GM21367 (cell line): ENCODE measurements at regions not wholly inside any gene's neighbourhood (a gene's known extent, or its start where the extent isn't known, plus 50 kb on each side); places are given as distances from the start of the nearest gene placed in this dataset.
"Not testable (repeated sequence)": the region's sequence is repeated elsewhere in the genome, so short reads cannot be mapped to it uniquely, and the experiment has no call there.

Source experiments
- ATAC-seq: cut with Tn5 transposase; IDR thresholded peaks from one replicate; pipeline ENCODE4 v1.9.1; 2021; ENCODE audit not compliant: unreplicated experiment

DNA sequence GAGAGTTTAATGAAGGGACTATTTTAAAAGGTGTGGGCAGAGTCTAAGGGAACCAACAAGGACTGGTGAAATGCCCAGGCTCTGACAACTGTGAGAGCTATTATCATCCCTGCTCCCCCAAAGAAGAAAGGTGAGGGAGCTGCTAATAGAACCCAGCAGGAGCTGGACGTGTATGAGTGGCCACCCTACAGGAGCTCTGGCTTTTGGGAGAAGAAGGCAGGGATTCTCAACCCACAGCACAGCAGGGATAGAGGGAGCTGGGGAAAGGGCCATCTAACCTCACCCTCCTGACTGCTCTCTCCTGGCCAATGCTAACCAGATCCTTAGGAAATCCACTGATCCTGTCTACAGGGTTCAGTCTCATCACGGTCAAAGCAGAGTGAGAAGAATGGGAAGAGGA is 57.1 kb downstream of the GRIN2B start:
- ATAC-seq, result no peak

DNA sequence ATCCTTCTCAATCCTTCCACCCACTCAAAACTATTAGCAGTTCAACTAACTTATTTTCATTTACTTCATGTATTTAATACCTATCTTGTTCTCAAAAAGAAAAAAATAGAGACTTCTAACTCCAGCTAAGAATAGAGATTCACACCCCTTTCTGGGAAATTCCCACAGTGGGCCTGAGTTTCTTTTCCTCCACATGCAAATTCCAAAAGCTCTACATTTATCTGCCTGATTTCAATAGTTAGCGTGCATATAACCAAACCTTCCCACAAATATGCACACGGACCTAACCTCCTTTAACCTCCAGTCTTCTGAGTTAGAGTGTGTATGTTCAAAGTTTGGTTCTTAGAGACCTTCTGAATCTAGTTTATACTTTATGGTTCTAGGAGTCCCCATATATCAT is 62.5 kb downstream of the GRIN2B start:
- ATAC-seq, result no peak

DNA sequence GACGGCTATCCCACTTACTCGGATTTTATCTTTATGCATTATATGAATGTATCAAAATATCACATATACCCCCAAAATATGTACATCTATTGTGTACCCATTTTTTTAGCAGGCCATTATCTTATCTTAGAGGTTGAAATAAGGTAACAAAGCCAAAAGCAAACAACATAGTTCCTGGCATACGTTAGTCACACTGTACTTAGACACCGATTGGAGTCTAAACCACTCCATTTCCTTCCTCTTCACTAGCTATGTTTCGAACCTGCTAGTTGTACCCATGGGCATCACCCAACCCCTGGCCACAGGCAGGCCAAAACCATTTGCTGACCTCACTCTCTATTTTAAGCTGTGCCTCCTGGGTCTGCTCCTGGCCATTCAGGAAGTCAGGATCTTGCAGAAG is 66.3 kb downstream of the GRIN2B start:
- ATAC-seq, result no peak

DNA sequence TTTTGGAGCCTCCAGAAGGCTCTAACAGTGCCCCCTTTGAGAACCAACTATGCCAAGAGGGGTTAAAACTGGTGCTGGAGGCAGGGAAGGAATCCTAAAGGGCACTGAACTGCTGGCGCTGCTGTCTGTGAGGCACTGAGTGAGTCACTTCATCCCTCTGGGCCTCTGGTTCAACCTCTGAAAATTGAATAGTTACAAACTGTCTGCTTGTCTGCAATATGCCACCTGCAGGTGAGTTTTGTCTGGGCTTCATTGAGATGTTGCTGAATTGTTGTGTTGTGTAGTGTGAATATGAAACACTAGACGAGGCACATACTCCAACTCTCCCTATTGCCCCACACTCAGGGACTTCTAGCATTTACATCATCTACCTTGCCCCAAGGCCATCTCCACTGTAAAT is 68.0 kb downstream of the GRIN2B start:
- ATAC-seq, result no peak

DNA sequence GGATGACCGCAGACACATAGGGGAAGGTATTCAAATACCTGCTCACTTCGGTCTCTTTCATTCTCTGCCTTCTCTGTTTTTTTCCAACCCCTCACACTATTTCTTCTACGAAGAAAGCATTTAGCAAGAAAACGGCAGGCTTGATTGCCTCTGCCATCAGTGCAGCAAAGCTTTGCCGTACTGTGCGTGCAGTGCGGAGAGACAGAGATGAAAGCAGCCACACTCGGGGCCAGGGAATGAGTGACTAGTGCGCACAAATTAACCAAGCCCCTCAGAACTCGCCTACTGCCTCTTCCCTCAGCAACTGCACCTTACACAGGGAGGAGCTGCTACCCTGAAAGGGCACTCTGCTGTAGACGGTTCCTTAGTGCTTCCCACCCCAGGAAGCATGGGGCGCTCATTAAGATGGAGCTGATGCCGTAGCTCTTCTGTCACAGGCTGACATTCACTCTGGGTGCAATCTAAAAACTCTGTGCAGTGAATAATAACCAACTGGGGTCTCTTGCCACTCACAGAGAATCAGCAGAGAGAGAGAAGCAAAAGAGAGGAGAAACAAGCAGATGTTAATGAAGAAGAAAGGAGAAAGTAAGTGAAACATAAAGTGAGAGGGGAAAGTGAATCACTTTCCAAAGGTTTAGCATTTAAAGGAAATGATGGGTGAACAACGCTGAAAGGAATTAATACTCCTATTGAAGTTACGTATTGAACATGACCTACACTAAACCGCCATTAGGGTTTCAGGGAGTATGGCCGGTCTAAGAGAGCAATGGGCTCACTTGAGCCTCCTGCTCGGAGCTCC is 69.4 kb downstream of the GRIN2B start:
- no peak for ATAC-seq

DNA sequence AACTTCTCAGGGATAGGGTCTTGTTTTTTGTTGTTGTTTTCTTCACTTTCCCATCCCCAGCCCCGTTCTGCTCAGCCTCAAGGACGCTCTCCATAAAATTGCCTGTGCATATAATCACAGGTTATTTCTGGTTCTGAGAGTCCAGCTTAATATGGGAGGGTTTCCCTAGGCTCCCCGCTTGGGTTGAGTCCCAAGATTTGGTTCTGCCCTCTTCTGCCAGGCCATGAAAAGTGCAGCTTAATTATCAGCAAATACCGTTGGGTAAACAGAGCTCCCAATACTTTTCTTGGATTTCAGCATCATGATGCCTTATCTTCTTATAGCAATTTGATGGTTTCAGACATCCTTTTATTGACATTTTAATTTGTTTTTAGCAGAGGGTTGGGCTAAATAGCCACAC is 75.6 kb downstream of the GRIN2B start:
- ATAC-seq, result no peak

DNA sequence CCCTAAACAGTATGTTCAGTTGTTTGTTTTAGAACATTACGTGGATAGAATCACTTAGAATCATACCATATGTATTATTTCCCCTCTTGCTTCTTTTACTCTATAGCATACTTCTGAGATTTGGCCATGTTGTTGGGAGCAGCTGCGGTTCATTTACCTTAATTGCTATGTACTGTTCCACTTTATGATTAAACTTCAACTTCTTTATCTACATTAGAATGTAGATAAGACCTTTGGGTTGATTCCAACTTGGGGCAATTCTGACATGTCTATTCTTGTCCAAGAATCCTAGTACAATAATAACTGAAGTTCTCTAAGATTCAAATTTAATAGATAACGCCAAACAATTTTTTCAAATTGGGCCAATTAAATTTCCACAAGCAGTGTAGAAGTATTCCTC is 80.7 kb downstream of the GRIN2B start:
- no peak for ATAC-seq

DNA sequence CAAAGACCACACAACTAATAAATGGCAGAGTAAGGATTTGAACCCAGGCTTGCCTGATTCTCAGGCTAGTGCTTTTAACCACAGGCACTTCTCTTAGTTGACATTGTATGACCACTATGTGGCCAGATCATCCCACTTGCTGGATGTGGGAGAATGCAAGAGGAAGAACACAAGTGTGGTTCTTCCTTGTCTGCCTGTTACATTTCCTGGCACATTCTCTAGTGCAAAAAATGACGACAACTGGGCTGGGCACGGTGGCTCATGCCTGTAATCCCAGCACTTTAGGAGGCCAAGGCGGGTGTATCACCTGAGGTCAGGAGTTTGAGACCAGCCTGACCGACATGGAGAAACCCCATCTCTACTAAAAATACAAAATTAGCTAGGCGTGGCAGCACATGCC is 83.0 kb downstream of the GRIN2B start:
- ATAC-seq, result not testable (repeated sequence)

DNA sequence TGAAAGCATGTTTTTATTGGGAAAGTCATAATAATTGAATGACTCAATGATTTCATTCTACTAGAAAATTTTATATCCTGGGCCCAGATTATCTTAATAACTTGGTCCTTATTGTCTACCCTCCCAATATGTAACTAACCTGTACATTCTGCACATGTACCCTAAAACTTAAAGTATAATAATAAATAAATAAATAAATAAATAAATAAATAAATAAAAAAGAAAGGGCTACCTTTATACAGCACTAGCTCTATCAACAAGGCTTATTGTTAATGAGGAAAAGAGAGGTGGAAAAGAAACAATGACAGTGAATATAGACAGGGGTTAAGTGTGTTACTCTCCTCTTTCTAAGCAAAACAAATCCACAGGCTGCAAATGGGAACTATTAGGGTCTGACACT is 83.6 kb downstream of the GRIN2B start:
- no peak for ATAC-seq

DNA sequence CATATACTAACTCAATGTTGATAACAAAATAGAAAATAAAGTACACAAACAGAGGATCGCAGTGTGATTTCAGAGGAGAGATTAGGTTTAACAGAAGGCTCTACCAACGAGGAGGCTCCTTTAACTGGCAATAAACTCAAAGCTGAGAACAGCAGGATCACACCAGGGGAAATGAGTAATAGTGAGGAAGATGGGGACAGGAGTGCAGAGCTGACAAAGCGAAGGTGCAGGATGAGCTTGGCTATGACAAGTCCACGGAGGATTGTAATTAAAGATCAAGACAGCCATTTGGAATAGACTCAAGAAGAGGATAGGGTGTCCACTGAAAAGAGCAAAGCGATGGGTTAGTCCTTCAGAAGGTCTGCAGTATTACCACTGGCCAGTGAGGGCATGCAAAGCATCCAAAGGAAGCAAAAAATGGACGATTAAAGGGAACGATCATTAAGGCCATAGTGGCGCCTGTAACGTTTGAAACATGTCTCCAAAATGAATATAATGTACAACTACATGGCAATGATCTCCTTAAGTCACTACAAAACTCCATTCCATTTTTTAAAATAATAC is 85.3 kb downstream of the GRIN2B start:
- no peak for ATAC-seq

DNA sequence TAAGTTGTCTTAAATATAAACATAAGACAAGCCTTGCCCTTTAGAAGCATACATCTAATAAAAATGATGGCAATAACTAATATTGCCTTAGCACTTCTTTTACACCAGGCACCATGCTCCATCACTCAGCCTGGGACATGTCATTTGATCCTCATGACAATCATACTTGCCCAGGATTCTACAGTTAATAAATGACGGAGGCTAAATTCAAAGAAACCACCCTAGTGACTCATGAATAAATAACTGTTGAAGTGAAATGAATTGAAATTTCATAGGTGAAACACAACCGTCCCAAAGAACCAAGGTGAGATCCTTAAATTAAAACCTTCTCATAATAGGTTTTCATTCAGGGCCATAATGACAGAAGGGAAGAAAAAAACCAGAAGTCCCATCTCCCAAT is 89.5 kb downstream of the GRIN2B start:
- ATAC-seq, result no peak

DNA sequence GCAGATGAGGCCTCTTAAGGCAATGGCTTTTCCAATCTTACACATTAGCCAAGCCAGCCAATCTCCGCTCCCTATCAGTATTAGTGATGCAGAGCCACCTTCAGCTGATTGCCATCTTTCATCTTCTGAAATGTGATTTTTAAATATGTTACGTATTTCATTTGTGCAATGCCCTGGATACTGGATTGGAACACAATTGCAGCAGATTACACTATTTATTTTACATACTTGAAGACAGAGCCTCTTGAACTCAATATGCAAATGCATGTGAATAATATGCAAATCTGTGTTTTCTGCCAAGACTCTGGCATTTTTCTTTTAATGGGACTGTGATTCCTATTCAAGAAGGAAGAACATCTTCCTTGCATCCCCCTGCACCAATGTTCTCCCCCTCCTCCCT is 90.5 kb downstream of the GRIN2B start:
- no peak for ATAC-seq

DNA sequence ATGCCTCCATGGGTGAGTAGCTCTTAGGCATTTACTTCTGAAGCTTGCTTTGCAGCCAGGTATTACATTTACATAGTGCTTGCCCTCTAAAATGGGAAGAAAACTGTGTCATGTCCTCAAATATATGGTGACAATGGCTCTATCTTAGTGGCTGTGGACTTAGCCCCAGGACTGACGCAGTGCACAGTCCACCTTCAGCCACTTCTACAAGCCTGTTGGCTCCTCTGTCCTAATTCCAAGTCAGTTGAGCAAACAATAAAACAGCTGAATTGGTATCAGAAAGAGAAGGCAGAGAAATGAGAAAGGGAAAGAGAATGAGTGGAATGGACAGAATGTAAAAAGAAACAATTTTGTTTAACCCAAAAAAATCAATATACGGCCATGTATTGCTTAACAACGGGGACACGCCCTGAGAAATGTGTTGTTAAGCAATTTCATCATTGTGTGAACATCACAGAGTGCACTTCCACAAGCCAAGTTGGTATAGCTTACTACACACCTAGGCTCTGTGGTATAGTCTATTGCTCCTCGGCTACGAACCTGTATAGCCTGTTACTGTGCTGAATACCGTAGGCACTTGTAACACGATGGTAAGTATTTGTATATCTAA is 93.5 kb downstream of the GRIN2B start:
- no peak for ATAC-seq

DNA sequence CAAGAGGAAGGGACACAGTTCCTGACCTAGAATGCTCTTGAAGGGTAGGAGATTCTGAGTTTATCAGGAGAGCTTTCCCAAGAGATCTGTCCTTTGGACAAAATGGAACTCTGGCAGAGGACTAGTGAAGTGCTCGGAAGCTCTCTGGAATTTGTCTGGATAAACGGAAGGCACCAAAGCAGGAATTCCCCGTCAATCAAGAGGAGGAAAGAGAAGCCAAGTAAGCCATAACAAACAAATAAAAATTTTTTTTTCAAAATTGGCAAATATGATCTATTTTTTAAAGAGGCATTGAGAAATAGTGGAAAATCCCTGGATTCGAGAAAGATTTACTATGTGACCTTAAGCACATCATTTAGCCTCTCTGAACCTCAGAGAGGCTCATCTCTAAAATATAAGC is 99.2 kb downstream of the GRIN2B start:
- ATAC-seq, result no peak

DNA sequence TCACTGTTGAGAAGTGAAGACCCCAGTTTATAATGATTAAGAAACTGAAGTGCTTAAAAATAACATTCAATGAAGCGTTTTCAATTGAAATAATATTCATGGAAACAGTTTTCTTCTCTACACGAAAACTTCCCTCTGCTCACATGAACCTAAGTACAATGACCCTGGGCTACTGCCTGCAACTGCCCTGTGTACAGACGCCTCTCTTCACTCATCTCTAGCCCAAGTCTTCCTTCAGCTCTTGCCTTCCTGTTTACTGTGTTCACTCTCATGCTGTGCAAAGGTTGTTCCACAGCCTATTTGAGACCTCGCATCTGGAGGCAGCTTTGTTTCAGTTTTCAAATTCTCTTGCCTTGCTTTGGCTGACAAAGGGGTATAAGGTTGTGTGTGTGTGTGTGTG is 100.8 kb downstream of the GRIN2B start:
- ATAC-seq, result no peak

DNA sequence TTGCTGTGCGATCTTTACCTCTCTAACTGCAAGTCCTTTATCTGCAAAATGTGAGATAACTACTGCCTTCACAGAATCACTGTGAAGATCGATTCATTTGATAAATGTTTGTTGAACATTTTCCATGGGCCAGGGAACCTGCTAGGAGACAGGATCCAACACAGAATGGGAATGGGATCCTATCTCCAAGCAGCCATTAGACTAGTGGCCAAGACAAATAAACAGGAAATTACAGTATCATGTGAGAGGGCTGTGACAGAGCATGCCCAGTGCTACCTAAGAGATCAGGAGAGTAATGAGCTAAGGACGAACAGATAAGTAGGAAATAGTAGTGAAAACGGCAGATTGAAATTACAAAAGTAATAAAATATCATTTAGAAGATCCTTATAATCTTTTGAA is 105.7 kb downstream of the GRIN2B start:
- no peak for ATAC-seq

DNA sequence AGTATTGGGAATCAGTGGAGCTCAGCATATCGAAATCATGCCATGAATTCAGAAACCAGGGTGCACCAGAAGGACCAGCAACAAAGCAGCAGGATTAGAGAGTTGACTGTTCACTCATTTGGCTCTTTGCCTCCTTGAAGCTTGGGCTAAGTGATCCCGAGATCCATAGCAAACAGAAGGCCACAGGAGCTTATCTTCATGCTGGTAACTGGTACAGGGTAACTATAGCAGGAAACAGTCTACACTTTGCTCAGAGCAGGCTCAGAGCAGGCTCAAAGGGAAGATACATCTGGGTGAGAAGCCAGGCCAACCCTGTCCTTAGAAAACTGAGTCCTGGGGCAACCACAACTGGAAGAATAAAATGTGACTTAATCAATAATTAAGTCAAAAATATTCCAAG is 111.1 kb downstream of the GRIN2B start:
- no peak for ATAC-seq

DNA sequence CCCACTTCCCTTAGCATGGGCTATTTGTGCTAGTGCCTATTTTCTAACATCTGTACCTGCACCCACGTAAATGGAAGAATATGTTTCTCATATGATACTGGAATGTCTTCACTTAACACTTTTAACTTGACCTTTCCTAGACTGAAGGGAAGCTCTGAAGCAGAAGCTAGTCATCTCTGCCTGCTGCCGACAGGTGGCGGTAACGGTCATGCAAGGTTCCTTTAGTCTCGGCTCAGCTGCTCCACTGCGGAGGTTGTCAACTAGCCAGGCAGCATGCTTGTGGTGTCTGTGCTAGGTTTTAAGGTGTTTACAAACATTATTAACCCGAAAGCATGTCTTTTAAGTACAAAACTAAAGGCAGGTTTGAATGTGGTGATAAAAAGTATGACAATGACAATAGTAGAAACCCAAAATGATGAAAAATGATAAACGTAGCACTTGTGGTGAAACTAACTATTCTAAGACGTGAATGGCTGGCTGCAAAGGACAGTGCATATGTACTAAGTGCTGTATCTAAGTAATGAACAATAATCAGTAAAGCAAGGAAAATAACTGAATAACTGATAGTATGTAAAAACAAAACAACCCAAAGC is 117.2 kb downstream of the GRIN2B start:
- ATAC-seq, result no peak

DNA sequence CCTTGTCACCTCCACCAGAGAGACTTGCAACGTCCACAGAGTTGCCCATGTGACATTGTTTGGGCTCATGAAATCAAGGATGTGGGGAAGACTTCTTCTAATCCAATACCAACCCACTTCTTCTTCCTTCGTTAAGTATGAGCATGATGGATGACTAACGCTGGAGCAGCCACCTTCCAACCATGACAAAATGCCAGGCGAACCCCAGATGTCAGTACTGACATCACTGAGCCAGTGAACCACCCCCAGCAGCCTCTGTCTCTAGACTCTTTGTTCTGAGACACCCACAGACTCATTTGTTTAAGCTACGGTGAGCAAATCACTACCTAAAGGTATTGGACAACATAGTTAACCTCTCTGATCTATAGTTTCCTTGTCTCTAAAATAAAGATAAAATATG is 123.7 kb downstream of the GRIN2B start:
- ATAC-seq, result no peak

DNA sequence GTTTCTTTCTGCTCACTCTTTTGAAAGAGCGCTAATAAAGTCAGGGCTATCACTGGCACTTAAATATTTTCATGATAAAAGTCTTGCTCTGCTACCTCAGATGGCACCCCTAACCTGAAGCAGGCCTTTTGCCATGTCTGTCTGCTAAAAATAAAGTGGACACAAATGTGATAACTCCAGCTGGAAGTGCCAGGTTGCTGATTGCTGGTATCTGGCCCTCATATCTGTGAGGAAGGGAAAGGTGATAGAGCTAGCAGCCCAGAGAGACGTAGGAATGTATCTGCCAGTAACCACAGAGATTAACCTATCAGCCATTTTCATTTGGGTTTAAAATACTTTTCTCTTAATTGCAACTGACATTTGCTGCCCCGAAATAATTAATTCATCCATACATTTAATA is 127.9 kb downstream of the GRIN2B start:
- ATAC-seq, result no peak

DNA sequence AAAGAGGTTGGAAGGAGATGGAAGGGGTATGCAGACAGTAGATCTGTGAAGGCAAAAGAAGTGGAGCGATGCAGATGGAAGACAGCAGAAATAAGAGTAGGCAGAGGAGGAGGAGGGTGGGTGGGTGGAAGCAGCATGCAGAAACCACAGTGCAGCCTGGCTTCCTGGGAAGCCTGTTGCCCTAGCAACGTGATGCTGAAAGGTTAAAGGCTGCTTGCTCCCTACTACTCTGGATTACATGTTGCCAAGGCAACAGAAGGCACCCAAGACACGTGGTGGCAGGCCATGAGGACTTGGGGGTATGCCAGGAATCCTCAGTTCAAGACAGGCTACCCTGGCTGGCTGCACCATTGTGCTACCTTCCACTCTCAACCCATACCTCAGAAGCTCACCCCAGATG is 129.6 kb downstream of the GRIN2B start:
- ATAC-seq, result no peak

DNA sequence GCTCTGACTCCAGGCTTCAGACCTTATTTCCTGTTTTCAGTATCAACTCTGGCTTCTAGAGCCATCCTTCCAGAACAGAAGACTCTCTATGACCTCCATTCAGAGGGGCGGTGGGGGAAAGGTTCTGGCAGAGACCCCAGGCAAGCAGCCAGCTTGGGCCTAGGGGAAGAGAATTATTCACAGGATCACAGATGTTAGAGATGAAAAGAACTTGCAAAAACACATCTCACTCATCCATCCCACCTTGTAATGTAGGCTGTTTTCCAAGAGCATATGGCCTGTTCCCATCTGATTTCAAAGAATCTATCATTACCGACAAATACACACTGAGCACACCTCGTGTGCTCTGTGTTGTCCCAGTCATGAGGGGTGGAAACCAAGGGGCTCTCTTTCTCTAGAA is 131.9 kb downstream of the GRIN2B start:
- ATAC-seq, result no peak
